Lower leg skin (tissue), 4 donors: ENCODE measurements at regions not wholly inside any gene's neighbourhood (a gene's known extent, or its start where the extent isn't known, plus 50 kb on each side); places are given as distances from the start of the nearest gene placed in this dataset.
"Not testable (repeated sequence)": the region's sequence is repeated elsewhere in the genome, so short reads cannot be mapped to it uniquely, and the experiment has no call there.

Source experiments
- DNase-seq, 2 donors: peaks; one replicate each; pipeline ENCODE4 v3.0.0-alpha.2; 2019; ENCODE audit warnings: low spot score in 2 of 2
- H3K4me3 ChIP-seq: fragments of 200-600 bp; sonication (generic); 2 replicates; pipeline ENCODE4 v1.5.1; 2017; ENCODE audit warnings: mild to moderate bottlenecking, low read depth; ENCODE audit not compliant: poor library complexity, severe bottlenecking
- POLR2A ChIP-seq, 2 donors: fragments of 450-650 bp; IDR thresholded peaks; one replicate each; pipeline ENCODE4 v1.6.1; 2016 to 2017; ENCODE audit warnings: antibody characterized with exemption in 2 of 2, mild to moderate bottlenecking in 1 of 2, moderate library complexity in 1 of 2
- WGBS, 2 donors: methylation state at CpG; one replicate each; pipeline ENCODE4 v1.1.5; 2018; 5-methylcytosine and 5-hydroxymethylcytosine counted together
- intact Hi-C: fragments of 100-400 bp; cut with DNase I; formaldehyde crosslinking; loops from one replicate; pipeline ENCODE4 v1.15.0; 2023; ENCODE audit warnings: low total_unique reads
- TF ChIP-seq, protein P1 (sequence below), 3 donors: fragments of 450-650 bp; IDR thresholded peaks; one replicate each; pipeline ENCODE4 v1.5.1; 2016; ENCODE audit warnings: antibody characterized with exemption in 3 of 3, mild to moderate bottlenecking in 3 of 3, moderate library complexity in 2 of 3

GRCh38 chr6:6872459-6873344, 235.1 kb upstream of the RREB1 start:
- no peak for TF ChIP-seq POLR2A (IDR thresholded peaks at IDR 0.05)
- TF ChIP-seq, protein P1, sequence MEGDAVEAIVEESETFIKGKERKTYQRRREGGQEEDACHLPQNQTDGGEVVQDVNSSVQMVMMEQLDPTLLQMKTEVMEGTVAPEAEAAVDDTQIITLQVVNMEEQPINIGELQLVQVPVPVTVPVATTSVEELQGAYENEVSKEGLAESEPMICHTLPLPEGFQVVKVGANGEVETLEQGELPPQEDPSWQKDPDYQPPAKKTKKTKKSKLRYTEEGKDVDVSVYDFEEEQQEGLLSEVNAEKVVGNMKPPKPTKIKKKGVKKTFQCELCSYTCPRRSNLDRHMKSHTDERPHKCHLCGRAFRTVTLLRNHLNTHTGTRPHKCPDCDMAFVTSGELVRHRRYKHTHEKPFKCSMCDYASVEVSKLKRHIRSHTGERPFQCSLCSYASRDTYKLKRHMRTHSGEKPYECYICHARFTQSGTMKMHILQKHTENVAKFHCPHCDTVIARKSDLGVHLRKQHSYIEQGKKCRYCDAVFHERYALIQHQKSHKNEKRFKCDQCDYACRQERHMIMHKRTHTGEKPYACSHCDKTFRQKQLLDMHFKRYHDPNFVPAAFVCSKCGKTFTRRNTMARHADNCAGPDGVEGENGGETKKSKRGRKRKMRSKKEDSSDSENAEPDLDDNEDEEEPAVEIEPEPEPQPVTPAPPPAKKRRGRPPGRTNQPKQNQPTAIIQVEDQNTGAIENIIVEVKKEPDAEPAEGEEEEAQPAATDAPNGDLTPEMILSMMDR (IDR thresholded peaks at IDR 0.05) = no peak
- intact Hi-C loops = no loop called here
- H3K4me3 ChIP-seq = no peak overlapping the region
- peak in 1 of 2 donors; percentile 67 for DNase-seq
- WGBS, 2 donors = 83 to 89% methylated on average over 7 of the region's 7 CpGs

- DNase-seq = no peak
- H3K4me3 ChIP-seq = no peak overlapping the region
- 76% methylated on average over 6 of the region's 6 CpGs for WGBS, 2 donors
- TF ChIP-seq, protein P1 (IDR thresholded peaks at IDR 0.05) = no peak
- no peak for TF ChIP-seq POLR2A (IDR thresholded peaks at IDR 0.05)
- intact Hi-C loops = no loop called here
Observed at GRCh38 chr6:6873778-6874177, 234.0 kb upstream of the RREB1 start.

GRCh38 chr6:6875818-6876470, 231.8 kb upstream of the RREB1 start:
- TF ChIP-seq, protein P1 (IDR thresholded peaks at IDR 0.05) = no peak
- no peak for TF ChIP-seq POLR2A (IDR thresholded peaks at IDR 0.05)
- 56 to 57% methylated on average over 5 of the region's 5 CpGs for WGBS, 2 donors
- no peak overlapping the region for H3K4me3 ChIP-seq
- intact Hi-C loops = no loop called here
- DNase-seq = no peak

DNA sequence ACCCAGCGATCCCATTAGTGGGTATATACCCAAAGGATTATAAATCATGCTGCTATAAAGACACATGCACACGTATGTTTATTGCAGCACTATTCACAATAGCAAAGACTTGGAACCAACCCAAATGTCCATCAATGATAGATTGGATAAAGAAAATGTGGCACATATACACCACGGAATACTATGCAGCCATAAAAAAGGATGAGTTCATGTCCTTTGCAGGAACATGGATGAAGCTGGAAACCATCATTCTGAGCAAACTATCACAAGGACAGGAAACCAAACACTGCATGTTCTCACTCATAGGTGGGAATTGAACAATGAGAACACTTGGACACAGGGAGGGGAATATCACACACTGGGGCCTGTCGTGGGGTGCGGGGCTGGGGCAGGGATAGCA, 230.0 kb upstream of the RREB1 start:
- intact Hi-C loops, DNase-seq, H3K4me3 ChIP-seq: not testable (repeated sequence)
- 91 to 93% methylated on average over 5 of the region's 5 CpGs for WGBS, 2 donors

- intact Hi-C loops = no loop called here
- no peak for DNase-seq
- WGBS, 2 donors = 35 to 54% methylated on average over 7 of the region's 7 CpGs
- H3K4me3 ChIP-seq = no peak overlapping the region
- TF ChIP-seq, protein P1 (IDR thresholded peaks at IDR 0.05) = no peak
- TF ChIP-seq POLR2A (IDR thresholded peaks at IDR 0.05) = no peak
Observed at GRCh38 chr6:6878887-6879585, 228.7 kb upstream of the RREB1 start.

DNA sequence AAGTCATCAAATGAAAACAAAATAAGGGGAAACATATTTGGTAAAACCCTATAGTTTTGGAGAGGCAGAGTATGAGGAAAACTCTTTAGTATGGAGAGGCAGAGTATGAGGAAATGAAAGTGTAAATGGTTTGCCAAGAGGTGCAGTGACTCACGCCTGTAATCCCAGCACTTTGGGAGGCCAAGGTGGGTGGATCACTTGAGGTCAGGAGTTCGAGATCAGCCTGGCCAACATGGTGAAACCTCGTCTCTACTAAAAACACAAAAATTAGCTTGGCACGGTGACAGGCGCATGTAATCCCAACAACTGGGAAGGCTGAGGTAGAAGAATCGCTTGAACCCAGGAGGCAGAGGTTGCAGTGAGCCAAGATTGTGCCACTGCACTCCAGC, 228.2 kb upstream of the RREB1 start:
- DNase-seq, intact Hi-C loops, H3K4me3 ChIP-seq: not testable (repeated sequence)
- WGBS, 2 donors = 32 to 43% methylated on average over 6 of the region's 6 CpGs
